ENCODE measurements at regions not wholly inside any gene's neighbourhood (a gene's known extent, or its start where the extent isn't known, plus 50 kb on each side); places are given as distances from the start of the nearest gene placed in this dataset.

DNA sequence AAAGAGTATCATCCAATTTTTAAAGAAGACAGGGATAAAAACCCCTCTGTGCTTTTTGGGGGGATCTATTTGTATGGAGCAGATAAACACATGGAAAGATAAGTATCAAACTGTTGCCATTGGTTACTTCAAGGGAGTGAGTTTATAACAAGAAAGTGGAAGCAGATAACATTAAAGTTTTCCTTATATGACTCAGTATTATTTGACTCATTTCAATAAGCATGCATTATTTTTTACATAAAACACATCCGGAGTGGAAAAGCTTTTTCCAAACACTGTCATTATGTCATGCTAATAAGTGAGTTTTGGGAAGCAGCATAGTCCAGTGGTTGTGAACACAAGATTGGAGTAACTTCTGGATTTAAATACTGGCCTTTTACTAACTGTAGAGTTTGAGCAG lies 452.2 kb downstream of the LTN1 start:
- TF ChIP-seq, protein P1, sequence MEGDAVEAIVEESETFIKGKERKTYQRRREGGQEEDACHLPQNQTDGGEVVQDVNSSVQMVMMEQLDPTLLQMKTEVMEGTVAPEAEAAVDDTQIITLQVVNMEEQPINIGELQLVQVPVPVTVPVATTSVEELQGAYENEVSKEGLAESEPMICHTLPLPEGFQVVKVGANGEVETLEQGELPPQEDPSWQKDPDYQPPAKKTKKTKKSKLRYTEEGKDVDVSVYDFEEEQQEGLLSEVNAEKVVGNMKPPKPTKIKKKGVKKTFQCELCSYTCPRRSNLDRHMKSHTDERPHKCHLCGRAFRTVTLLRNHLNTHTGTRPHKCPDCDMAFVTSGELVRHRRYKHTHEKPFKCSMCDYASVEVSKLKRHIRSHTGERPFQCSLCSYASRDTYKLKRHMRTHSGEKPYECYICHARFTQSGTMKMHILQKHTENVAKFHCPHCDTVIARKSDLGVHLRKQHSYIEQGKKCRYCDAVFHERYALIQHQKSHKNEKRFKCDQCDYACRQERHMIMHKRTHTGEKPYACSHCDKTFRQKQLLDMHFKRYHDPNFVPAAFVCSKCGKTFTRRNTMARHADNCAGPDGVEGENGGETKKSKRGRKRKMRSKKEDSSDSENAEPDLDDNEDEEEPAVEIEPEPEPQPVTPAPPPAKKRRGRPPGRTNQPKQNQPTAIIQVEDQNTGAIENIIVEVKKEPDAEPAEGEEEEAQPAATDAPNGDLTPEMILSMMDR (IDR thresholded peaks at IDR 0.05): no peak
- TF ChIP-seq SOX15 (CRISPR knock-in tag; IDR thresholded peaks at IDR 0.05) (no peak), USF2 (CRISPR knock-in tag; IDR thresholded peaks at IDR 0.05) (no peak), NR2C2 (CRISPR knock-in tag; IDR thresholded peaks at IDR 0.05) (no peak), CREB1 (CRISPR knock-in tag; IDR thresholded peaks at IDR 0.05) (no peak), ZNF232 (CRISPR knock-in tag; IDR thresholded peaks at IDR 0.05) (no peak), TEAD4 (CRISPR knock-in tag; IDR thresholded peaks at IDR 0.05) (no peak), STAT6 (CRISPR knock-in tag; conservative IDR thresholded peaks at IDR 0.05; ENCODE audit: low read depth) (no peak), GRHL2 (CRISPR knock-in tag; IDR thresholded peaks at IDR 0.05; ENCODE audit: insufficient replicate concordance, severe bottlenecking) (no peak), FOXP1 (CRISPR knock-in tag; IDR thresholded peaks at IDR 0.05; ENCODE audit: borderline replicate concordance) (no peak), ZSCAN18 (CRISPR knock-in tag; IDR thresholded peaks at IDR 0.05) (no peak)
- TF ChIP-seq, protein P2, sequence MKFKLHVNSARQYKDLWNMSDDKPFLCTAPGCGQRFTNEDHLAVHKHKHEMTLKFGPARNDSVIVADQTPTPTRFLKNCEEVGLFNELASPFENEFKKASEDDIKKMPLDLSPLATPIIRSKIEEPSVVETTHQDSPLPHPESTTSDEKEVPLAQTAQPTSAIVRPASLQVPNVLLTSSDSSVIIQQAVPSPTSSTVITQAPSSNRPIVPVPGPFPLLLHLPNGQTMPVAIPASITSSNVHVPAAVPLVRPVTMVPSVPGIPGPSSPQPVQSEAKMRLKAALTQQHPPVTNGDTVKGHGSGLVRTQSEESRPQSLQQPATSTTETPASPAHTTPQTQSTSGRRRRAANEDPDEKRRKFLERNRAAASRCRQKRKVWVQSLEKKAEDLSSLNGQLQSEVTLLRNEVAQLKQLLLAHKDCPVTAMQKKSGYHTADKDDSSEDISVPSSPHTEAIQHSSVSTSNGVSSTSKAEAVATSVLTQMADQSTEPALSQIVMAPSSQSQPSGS (CRISPR knock-in tag; IDR thresholded peaks at IDR 0.05; ENCODE audit: borderline replicate concordance, low read depth): no peak
